HG03196 (cell line): ENCODE measurements at regions not wholly inside any gene's neighbourhood (a gene's known extent, or its start where the extent isn't known, plus 50 kb on each side); places are given as distances from the start of the nearest gene placed in this dataset.

Experiments used
- ATAC-seq: cut with Tn5 transposase; IDR thresholded peaks from one replicate; pipeline ENCODE4 v1.9.1; 2021; ENCODE audit not compliant: unreplicated experiment

- ATAC-seq = no peak
Measured at GRCh38 chr4:165765053-165765452, 108.0 kb upstream of the TLL1 start.

- no peak for ATAC-seq
Measured at GRCh38 chr4:165766018-165766417, 107.0 kb upstream of the TLL1 start.

GRCh38 chr4:165766976-165767375, 106.1 kb upstream of the TLL1 start:
- no peak for ATAC-seq

- ATAC-seq = no peak
Measured at GRCh38 chr4:165767671-165768070, 105.4 kb upstream of the TLL1 start.

- no peak for ATAC-seq
Measured at GRCh38 chr4:165768281-165768680, 104.8 kb upstream of the TLL1 start.

GRCh38 chr4:165774326-165774725, 98.7 kb upstream of the TLL1 start:
- no peak for ATAC-seq

GRCh38 chr4:165779950-165780670, 92.9 kb upstream of the TLL1 start:
- ATAC-seq = no peak

GRCh38 chr4:165780735-165781134, 92.3 kb upstream of the TLL1 start:
- ATAC-seq = no peak

GRCh38 chr4:165782623-165783022, 90.4 kb upstream of the TLL1 start:
- no peak for ATAC-seq

GRCh38 chr4:165783626-165784025, 89.4 kb upstream of the TLL1 start:
- ATAC-seq = no peak

GRCh38 chr4:165784672-165785071, 88.4 kb upstream of the TLL1 start:
- no peak for ATAC-seq

GRCh38 chr4:165785337-165785736, 87.7 kb upstream of the TLL1 start:
- ATAC-seq = no peak

GRCh38 chr4:165787516-165788274, 85.3 kb upstream of the TLL1 start:
- no peak for ATAC-seq

- no peak for ATAC-seq
Measured at GRCh38 chr4:165788686-165789463, 84.2 kb upstream of the TLL1 start.

- no peak for ATAC-seq
Measured at GRCh38 chr4:165793236-165793635, 79.8 kb upstream of the TLL1 start.

- ATAC-seq = no peak
Measured at GRCh38 chr4:165794834-165795233, 78.2 kb upstream of the TLL1 start.

- no peak for ATAC-seq
Measured at GRCh38 chr4:165799384-165799815, 73.6 kb upstream of the TLL1 start.

GRCh38 chr4:165802452-165802851, 70.6 kb upstream of the TLL1 start:
- no peak for ATAC-seq

GRCh38 chr4:165803005-165803404, 70.0 kb upstream of the TLL1 start:
- no peak for ATAC-seq

- ATAC-seq = no peak
Measured at GRCh38 chr4:165805406-165805805, 67.6 kb upstream of the TLL1 start.

- no peak for ATAC-seq
Measured at GRCh38 chr4:165806613-165807012, 66.4 kb upstream of the TLL1 start.

GRCh38 chr4:165810726-165811125, 62.3 kb upstream of the TLL1 start:
- no peak for ATAC-seq
